Inflammatory macrophage (primary cell): ENCODE measurements at regions not wholly inside any gene's neighbourhood (a gene's known extent, or its start where the extent isn't known, plus 50 kb on each side); places are given as distances from the start of the nearest gene placed in this dataset.
"Not testable (repeated sequence)": the region's sequence is repeated elsewhere in the genome, so short reads cannot be mapped to it uniquely, and the experiment has no call there.

Source experiments
- DNase-seq, 2 donors: peaks; one replicate each; pipeline ENCODE4 v3.0.0-alpha.2; 2020 to 2022

GRCh38 chr12:131380220-131380964, 330.5 kb upstream of the SFSWAP start:
- DNase-seq: no peak

DNA sequence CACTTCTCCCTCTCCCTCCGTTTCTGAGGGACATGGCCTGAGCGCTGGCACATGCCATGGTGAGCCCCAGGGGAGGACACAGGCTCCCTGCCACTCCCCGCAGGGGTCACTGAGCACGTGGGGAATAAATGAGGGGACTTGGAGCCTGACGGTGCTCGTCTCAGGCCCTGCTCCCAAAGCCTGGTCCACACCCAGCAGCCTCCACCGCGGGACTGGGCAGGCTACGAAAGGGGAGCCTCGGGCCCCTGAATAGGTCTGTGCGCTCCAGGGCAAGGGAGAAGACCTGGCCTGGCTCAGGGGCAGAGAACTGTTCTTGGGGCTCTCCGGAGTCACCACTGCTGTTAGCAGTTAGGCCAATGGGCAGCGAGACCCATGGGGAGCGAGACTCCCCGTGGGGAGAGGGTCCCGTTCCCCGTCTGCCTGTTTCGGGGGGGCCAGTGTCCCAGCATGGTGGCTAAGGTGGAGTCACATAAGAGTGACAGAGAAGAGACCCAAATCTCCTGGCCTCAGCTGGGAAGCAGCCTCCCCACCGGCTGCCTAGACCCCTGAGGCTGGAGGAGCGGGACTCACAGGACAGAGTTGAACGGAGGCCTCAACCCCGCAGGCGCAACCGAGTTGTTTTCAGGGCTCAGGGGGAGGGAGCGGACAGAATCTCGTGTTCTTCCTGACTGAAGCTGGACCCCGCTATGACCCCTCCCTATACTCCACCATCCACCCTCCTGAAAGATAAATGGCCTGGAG, 329.8 kb upstream of the SFSWAP start:
- no peak for DNase-seq

- no peak for DNase-seq
Observed at GRCh38 chr12:131381716-131382430, 329.0 kb upstream of the SFSWAP start.

DNA sequence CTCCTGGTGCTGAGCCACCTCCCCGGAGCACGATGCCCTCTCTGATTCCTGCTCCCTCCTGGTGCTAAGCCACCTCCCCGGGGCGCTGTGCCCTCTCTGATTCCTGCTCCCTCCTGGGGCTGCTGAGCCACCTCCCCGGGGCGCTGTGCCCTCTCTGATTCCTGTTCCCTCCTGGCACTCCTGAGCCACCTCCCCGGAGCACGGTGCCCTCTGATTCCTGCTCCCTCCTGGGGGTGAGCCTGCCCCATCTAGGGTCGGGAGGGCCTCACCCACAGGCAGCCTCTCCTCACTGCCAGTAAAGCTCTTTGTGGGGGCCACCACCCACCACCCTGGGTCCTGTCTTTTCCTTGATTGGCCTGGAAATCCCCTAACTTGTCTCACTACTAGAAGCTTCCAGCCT, 327.6 kb upstream of the SFSWAP start:
- DNase-seq: no peak

DNA sequence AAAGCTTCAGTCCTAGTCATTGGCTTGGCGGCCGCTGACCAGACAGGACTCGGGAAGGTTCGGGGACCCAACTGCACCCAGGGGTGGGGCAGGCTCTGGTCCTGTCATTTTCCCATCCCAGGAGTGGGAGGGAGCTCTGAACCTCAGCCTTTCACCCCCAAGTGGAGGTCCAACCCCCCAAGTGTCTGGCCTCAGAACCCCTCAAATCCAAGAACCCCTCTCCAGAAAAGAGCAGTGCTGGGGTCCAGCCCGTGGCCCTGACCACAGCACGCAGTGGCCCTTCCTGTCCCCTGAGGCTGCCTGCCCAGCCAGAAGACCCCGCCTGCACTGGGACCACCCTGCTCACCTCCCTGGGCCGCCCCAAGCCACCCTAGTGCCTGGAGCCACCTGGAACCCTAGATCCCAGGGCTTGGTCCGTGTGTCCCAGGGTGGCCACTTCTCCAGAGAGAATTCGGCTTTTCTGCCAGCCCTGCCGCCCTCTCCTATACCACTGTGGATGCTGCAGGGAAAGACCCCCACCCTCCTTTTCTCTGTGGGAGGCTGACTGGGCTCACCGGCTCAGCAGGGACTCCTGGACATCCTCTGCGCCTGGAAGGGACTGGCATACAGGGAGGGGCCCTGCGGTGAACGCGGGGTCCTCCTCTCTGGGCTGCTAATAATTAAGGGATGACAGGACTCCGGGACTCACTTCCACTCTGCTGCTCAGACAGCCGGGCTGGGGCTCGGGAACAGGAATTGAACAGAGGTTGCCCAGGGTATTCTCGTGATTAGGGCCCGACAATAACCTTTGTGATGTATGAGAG, 326.9 kb upstream of the SFSWAP start:
- DNase-seq: no peak

DNA sequence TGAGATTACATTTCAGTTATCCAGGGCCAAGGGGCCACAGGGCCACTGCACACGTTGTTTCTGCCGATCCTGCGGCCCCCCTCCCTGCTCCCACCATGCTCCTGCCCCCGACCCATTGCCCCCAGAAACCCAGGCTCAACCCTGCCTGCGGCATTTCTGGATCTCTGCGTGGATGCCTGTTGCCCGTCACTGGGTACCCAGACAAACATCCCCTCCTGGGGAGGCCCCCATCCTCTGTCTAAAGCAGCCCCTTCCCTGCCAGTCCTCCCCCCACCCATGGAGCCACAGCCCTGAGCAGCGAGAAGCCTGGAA, 326.4 kb upstream of the SFSWAP start:
- no peak for DNase-seq

GRCh38 chr12:131385313-131386166, 325.4 kb upstream of the SFSWAP start:
- no peak for DNase-seq

- no peak for DNase-seq
Observed at GRCh38 chr12:131386167-131386521, 324.7 kb upstream of the SFSWAP start.

DNA sequence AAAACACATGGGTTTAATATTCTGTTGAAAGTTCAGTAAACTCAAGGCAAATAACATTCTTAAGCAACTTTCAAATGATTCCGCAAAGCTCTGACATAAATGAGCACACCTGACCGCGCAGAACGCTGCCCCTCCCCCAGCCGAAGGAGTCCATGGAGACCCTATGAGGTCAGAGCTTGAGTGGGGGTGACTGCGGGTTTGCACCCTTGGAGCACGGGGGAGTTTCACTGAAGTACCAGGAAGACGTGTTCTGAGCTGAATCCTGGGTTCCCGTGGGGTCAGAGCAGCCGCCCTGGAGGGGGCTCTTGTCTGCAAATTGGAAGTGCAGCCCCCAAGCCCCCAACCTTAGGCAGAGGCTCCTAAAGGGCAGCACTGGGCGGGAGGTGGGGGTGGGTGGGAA, 324.1 kb upstream of the SFSWAP start:
- no peak for DNase-seq

DNA sequence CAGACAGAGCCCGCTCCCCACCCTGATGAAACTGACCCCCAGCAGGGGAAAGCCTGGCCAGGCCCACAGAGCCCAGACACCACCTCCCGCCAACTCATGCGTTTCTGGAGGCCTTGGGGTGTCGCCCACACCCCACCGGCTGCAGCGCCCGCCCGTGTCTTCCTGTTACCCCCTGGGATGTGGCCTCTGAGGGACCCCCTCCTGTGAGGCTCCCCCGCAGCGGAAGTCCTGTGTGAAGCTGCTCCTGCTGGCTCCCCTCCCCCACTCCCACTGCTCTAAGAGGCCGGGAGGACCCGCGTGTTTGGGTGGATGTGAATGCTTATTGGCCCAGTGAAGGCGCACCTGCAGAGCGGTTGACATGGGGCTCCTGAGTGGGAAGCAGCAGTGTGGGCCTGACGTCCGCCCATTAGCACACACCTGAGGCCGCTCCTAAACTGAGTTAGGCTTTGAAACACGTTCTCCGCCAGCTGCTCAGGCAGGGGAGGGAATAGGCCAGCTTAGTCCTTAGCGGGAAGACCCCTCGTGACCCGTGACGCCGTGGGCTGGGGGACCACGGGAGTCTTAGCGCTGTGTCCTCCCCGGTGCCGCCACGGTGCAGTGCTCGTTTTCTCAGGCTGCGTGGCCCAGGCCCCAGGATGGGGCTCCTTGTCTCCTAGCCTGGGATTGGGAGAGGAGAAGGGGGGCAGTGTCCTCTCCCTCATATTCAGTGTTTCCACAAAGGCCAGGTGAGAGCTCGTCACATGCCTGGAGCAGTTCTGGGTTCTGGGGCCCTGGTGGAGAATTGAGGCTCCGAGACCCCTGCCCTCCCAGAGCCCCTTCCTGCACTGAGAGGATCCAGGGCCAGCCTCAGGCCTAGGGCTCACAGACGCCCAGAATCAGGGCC, 323.4 kb upstream of the SFSWAP start:
- DNase-seq: no peak

DNA sequence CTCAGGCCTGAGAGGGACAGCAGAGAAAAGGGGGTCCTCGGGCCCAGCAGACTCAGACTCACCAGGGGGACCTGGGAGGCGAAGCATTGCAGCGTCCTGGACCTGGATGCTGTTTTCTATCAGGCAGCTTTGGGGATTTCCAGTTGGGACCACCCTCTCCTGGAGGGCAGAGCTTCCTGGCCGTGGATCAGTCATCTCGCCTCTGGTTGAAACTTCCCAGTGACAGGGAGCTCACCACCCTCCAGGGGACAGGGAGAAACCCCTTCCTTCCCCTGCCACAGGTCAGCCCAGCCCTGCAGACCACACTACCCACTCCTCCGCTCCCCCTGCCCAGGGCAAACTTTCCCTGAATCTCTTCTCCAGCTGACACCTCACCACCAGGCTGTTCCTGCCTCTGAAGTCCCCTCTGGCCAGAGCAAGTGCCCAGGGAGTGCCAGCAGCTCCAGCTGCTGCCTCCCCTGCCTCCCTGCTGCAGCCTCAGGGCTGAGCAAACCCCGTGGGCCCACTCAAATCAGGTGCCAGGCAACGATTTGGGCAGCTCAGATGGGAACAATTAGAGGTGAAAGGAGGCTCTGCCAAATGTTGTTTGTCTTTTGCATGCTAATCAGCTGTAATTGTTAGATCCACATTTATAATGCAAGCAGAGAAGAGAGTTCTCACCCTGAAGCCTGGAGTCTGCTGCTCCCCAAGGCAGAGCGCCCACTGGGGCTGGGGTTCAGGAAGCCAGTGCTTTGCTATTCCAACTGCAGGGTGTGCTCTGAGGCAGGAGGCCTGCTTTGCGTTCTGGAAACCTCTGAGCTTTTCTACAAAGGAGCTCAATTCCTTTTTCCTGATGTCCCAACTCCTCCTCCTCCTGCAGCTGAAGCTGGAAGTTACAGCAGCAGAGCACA, 322.5 kb upstream of the SFSWAP start:
- DNase-seq: not testable (repeated sequence)

- DNase-seq: no peak
Observed at GRCh38 chr12:131389054-131390013, 321.6 kb upstream of the SFSWAP start.

GRCh38 chr12:131390412-131391334, 320.2 kb upstream of the SFSWAP start:
- DNase-seq: no peak

DNA sequence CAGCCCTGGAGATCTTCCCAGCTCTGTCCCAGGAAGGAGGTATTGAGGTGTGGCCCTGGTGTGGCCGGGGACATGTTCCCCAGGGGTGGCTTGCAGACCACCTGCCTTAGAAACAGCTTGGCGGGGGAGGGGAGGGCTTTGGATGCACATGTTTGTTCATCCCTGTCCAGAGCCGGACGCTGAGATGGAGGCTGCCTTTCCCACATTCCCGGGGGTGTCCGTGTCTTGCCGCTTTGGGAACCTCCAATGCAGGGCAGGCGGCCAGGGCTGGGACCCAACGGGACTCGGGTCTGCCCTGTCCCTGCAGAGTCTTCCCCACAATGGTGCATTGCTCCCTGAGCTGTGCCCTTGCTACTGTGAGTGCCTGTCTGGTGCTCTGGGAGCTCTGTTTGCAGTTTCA, 319.5 kb upstream of the SFSWAP start:
- DNase-seq: no peak

DNA sequence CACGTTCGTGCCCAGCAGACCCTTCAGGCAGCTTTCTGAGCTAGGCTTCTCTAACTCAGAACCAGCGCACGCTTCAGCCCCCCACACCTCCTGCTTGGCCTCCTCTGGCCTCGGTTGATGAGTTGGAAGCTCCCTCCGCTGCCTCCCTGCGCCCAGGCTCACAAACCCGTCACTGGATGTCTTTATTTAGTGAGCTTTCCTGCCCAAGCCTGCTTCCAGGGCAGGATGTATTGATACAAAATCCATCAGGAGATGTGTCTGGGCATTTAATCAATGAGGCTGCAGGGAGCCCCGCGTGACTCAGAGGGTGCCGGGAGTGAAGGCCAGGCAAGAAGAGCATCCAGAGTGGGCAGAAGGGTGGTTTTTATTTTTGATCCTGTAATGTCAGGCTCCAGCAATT, 316.1 kb upstream of the SFSWAP start:
- DNase-seq: not testable (repeated sequence)

GRCh38 chr12:131395209-131395684, 315.6 kb upstream of the SFSWAP start:
- not testable (repeated sequence) for DNase-seq

GRCh38 chr12:131395971-131396573, 314.8 kb upstream of the SFSWAP start:
- DNase-seq: no peak
